ENCODE measurements at regions not wholly inside any gene's neighbourhood (a gene's known extent, or its start where the extent isn't known, plus 50 kb on each side); places are given as distances from the start of the nearest gene placed in this dataset.
"Not testable (repeated sequence)": the region's sequence is repeated elsewhere in the genome, so short reads cannot be mapped to it uniquely, and the experiment has no call there.

DNA sequence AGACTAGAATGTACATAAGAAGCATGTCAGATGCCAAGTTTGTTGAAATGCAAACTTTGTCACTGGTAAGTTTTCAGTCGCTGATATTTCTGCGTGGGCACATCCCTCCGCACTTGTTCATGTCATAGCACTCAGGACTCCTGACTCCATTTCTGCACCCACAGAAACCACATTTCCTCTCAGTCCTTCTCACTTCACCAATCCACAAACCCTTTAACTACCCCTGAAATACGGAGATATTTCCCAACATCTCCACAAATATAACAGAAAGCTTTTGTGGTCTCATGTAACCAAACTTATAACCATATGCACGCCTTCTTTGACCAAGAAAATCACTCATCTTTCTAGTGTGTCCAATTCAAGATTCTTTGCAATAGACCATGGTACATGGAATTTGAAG lies 276.9 kb upstream of the ERBB4 start:
- no peak overlapping the region for H3K4me3 ChIP-seq (ENCODE audit: low read depth, low read length)
- TF ChIP-seq, protein P1, sequence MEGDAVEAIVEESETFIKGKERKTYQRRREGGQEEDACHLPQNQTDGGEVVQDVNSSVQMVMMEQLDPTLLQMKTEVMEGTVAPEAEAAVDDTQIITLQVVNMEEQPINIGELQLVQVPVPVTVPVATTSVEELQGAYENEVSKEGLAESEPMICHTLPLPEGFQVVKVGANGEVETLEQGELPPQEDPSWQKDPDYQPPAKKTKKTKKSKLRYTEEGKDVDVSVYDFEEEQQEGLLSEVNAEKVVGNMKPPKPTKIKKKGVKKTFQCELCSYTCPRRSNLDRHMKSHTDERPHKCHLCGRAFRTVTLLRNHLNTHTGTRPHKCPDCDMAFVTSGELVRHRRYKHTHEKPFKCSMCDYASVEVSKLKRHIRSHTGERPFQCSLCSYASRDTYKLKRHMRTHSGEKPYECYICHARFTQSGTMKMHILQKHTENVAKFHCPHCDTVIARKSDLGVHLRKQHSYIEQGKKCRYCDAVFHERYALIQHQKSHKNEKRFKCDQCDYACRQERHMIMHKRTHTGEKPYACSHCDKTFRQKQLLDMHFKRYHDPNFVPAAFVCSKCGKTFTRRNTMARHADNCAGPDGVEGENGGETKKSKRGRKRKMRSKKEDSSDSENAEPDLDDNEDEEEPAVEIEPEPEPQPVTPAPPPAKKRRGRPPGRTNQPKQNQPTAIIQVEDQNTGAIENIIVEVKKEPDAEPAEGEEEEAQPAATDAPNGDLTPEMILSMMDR (IDR thresholded peaks at IDR 0.05; ENCODE audit: low read depth, low read length), result no peak

DNA sequence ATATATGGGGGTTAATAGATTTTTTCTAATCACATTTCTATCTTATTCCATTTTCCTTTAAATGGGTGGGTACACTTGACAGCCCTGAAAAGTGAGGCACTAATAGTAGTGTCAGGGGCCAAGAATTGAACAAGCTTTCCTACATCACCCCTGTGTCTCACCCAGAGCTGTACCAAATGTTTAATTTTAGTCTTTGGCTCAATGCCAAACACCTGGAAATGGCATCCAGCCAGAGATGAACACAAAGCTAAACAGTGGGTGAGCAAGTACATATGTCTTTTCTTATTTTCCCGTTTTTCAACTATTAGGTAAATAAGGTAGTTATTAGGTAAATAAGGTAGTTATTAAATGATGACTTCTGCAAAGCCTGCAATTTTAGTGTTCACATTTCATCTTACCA lies 276.3 kb upstream of the ERBB4 start:
- no peak overlapping the region for H3K4me3 ChIP-seq (ENCODE audit: low read depth, low read length)
- TF ChIP-seq, protein P1 (IDR thresholded peaks at IDR 0.05; ENCODE audit: low read depth, low read length), result no peak

DNA sequence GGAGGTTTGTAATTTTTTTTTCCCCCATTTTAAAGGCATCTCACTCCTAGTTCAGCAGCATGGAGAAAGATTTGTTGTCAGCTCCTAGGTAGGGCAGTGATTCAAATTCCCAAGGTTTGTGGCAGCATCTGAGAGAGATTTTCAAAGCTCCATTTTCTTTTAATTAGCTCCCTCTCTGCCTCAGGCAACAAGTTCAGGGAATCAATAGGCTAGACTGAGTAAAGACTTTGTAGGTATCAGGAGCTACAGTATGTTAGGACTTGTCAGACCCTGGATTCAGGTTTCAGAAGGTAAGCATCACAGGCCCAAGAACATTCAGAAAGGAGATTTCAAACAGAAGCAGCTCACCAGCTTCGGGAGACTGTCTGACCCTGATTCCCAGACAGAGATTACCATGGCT lies 273.3 kb upstream of the ERBB4 start:
- no peak overlapping the region for H3K4me3 ChIP-seq (ENCODE audit: low read depth, low read length)
- TF ChIP-seq, protein P1 (IDR thresholded peaks at IDR 0.05; ENCODE audit: low read depth, low read length), result no peak

DNA sequence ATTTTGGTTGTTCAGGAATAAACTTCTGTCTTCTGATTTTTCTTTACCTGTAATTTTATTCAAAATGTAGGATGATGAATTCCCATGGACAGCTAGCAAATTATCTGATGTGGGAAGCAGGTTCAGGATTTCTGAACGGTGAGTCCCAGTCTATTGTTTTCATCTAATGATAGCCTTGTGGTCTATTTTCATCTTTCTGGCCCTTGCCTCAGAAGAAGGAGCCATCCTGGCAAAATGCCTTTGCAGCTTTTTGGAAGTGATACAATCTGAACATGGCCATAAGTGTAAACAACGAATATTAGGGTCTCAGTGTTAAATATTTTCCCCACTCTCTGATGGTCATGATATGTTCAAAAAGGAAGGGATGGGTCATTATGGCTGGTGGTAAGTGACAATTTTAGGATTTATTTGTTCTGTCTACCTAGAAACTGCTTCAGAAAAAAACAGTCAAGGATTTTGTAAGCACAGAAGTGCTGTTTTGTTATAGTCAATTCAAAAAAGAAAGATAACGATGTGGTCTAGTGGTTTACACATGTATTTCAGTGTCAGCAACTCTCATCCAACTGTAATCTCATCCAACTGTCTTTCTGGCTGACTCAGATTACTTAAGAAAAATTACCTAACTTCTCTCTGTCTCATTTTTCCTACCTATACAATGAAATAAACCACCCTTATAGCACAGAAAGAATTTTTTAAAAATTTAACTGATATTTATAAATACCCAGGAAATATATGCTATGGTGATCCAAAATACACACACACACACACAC lies 272.6 kb upstream of the ERBB4 start:
- TF ChIP-seq, protein P1 (IDR thresholded peaks at IDR 0.05; ENCODE audit: low read depth, low read length), result no peak
- no peak overlapping the region for H3K4me3 ChIP-seq (ENCODE audit: low read depth, low read length)

DNA sequence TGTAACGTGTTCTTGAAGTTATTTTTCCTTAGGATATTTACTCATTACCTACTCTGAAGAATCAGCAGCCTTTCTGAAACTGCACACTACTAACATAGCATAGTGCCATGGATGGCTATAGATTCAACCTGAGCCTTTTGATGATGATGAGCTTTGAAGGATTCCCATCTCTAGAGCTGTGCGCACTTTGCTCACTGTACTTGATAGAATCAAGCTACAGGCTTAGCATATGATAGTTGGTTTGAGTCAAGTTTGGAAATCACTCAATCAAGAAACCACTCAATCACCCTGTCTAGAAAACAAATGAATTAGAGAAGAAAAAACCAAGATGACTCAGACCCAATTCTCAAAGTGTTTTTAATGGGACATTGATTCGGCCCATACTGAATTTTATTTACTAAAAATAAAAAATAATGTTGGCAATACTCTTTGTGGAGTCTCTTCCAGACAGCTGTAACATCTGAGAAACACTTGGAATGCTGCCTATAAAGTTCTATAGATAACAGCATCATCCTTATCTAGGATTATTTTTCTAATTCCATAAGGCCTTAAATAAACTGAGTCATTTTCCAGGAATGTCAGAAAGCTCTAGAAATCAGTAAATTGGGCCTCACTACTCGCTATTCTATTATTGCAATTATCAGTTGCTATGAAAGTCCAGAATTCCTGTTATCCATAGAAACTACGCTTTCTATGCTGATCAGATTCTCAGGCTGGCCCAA lies 259.0 kb upstream of the ERBB4 start:
- no peak overlapping the region for H3K4me3 ChIP-seq (ENCODE audit: low read depth, low read length)
- TF ChIP-seq, protein P1 (IDR thresholded peaks at IDR 0.05; ENCODE audit: low read depth, low read length), result no peak

DNA sequence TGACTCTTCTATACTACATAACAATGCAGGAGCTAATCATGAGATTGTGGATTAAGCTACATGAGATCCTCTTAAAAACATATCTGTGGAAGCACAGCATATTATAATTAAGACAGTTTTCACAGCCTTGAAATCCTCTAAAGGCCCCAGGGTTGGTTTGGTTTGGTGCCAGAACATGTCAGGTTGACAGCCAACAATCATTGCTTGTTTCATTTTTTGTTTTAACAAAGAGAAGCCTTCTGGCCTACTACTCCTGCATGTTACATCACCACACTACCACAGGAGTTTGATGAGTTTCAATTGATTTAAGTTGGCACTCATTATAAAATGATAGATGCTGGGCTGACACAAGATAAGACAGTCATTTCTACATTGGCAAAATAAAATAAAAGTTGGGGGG lies 255.9 kb upstream of the ERBB4 start:
- TF ChIP-seq, protein P1 (IDR thresholded peaks at IDR 0.05; ENCODE audit: low read depth, low read length), result no peak
- H3K4me3 ChIP-seq (ENCODE audit: low read depth, low read length), result no peak overlapping the region

DNA sequence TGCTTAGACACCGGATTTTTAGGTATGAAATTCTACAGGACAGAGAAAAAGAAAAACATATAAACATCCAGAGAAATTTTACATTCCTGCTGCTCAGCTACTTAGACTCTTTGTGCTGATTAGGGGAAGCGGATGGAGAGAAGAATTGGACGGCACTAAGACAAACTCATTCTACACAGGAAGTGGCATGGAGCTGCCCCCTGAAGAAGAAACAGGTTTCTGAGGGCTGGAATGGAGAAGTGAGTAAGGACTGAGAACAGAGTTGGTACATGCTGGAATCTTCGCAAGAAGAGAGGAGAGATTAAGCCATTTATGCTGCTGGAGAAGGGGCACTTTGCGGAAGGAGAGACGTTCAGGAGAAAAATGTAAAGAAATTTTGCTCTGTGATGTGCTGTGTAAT lies 253.0 kb upstream of the ERBB4 start:
- H3K4me3 ChIP-seq (ENCODE audit: low read depth, low read length), result no peak overlapping the region

DNA sequence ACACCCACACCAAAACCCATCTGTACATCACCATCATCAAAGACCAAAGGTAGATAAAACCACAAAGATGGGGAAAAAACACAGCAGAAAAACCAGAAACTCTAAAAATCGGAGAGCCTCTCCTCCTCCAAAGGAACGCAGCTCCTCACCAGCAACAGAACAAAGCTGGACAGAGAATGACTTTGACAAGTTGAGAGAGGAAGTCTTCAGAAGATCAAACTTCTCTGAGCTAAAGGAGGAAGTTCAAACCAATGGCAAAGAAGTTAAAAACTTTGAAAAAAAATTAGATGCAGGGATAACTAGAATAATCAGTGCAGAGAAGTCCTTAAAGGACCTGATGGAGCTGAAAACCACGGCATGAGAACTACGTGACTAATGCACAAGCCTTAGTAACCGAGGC lies 247.5 kb upstream of the ERBB4 start:
- H3K4me3 ChIP-seq (ENCODE audit: low read depth, low read length), result not testable (repeated sequence)

More for the DNA sequence above, 253.0 kb upstream of the ERBB4 start:
- TF ChIP-seq, protein P1 (IDR thresholded peaks at IDR 0.05; ENCODE audit: low read depth, low read length), result no peak

Measured in WI38 (cell line).